T-helper 1 cell treated with Interleukin-12 subunit alpha and Interleukin-12 subunit beta and Interleukin-4 antibody, amounts not matched to agents 30 ng/mL and 1 ng/mL, for 36 hours (primary cell): ENCODE measurements at regions not wholly inside any gene's neighbourhood (a gene's known extent, or its start where the extent isn't known, plus 50 kb on each side); places are given as distances from the start of the nearest gene placed in this dataset.

Experiments used
- intact Hi-C: fragments of 100-400 bp; cut with micrococcal nuclease; formaldehyde crosslinking; loops from one replicate; pipeline ENCODE4 v1.15.1; 2024

DNA sequence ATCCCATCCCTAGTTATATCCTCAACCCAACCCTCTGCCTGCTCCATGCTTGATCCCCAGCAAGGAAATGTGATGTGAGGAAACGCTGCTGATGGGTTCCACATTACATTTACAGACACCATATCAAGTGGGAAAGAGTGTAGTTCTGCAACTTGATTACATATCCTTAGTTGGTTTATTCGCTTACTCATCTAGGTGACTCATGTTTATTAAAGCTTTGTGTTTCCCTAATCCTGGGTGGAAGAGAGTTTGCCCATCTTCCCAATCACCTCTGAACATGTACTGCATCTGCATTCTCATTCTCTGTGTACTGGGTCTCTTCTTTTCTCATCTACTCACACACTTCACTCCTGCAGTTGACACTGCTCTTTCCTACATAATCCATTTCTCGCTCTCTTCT is 91.7 kb upstream of the PDZRN3 start:
- intact Hi-C loops, result no loop called here

GRCh38 chr3:73710340-73710739 is 85.6 kb upstream of the PDZRN3 start:
- intact Hi-C loops, result no loop called here

DNA sequence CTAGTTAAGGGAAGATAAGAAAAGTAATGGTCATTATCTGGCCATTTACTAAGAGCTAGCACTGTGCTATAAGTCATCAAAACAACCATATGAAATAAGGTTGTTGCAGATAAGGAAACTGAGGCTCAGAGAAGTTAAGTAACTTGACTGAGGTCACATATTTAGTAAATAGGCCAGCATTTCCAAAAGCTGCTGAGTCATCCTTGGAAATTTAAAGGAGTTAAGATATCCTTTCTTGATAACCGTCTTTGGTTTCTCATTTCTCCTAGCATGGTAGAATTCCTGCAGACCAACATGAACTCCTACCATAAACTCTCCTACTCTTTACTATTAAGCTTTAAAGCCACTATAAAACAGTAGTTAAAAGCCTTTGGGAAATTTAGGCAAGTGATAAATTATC is 85.0 kb upstream of the PDZRN3 start:
- intact Hi-C loops, result no loop called here

DNA sequence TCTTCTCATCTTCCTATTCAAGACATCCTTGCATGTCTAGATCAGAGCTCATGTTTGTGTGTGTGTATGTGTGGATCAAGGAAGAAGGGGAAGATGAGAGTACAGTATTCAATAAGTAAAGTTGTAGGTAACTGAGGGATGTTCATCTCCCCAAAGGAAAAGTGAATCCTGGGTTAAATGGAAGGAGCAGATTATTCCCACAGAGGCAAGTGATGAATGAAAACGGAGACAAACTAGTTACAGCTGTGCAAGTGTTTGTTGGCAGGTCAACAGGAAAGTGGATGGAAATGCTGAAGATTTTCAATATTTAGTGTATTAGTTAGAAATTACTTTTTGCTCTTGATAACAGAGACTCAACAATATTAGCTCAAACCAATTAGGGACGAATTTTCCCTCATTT is 84.2 kb upstream of the PDZRN3 start:
- intact Hi-C loops, result no loop called here

DNA sequence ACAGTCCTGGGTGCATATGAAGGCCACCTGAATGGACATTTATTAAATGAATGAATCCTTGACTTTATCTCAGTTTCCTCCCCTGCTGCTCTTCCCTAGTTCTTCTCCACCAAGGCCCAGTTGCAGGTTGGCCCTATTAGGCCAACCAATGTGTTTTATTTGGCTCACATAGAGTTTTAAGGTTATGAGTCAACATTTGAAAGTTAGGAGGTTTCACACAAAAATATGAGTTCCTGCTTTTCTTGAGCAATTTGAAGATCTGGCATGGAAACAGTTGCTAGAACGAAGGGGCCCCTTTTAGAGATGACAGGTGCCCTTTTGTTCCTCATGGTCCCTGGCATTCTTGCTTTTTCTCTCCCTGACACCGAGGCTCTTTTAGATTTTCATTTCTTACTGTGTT is 83.0 kb upstream of the PDZRN3 start:
- intact Hi-C loops, result no loop called here

DNA sequence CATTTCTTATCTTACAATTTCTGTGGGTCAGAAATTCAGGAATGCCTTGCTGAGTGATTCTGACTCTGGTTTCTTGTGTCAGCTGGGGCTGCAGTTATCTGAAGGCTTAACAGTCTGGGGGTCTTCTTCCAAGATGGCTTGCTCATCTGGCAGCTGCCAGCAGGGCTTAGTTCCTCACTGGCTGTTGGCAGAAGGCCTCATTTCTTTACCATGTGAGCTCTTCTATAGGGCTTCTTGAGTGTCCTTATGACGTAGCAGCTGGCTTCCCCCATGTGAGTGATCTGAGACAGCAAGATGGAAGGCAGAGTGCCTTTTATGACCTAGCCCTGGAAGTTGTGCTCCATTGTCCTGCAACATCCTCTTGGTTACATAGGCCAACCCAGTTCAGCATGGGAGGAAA is 82.0 kb upstream of the PDZRN3 start:
- intact Hi-C loops, result no loop called here

- intact Hi-C loops, result no loop called here
Observed at GRCh38 chr3:73705792-73706191, 81.1 kb upstream of the PDZRN3 start.

DNA sequence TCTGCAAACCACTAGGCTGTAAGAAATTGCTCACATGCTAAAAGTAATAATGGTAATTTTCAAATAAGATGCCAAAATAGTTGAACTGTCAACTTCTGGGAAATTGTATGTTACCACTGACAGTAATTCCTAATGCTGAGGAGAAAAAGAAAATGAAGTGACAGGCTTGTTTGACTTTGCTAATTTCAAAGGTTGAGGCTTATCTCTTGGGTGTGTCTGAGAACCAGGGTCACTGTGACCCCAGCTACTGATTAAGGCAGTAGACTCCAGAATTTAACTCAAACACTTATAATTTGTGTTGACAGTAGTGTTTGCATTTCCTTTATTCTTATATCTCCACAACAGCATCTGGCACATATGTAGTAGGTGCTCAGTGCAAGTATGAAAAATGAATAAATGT is 74.6 kb upstream of the PDZRN3 start:
- intact Hi-C loops, result no loop called here

DNA sequence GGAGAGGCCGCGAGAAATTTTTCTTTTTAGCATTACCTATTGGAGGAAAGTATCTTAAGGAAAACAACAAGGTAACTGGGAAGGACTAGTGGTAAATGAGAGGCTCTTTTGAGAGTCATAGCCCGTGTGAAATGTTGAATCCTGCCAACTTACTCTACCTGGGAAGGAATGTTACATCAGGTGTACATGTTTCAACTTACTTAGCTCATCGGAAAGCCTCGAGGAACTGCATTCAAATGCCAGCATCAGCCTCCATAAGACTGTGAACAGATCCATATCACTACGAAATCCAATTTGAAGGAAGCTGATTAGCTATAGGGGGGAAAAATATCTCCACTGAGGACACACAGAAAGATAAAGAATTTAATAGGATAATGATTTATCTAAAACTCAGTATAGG is 72.3 kb upstream of the PDZRN3 start:
- intact Hi-C loops, result no loop called here

DNA sequence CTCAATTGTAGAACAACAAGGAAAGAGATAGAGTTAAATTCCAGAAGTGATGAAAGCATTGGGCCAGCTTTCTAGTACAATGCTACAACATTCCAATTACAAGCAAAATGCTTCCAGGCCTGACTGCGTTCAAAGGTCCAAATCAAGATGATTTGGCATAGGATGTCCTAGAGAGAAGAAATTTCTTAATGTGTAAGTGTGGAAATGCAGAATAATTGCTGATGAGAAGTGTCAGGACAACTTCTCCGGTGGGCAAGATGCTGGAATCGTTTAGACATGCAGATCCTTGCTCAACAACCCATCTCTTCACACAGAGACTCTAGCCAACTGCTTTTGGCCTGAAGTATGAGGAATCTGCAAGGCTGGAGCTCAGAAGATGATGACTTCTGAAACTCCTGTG is 71.1 kb upstream of the PDZRN3 start:
- intact Hi-C loops, result no loop called here

DNA sequence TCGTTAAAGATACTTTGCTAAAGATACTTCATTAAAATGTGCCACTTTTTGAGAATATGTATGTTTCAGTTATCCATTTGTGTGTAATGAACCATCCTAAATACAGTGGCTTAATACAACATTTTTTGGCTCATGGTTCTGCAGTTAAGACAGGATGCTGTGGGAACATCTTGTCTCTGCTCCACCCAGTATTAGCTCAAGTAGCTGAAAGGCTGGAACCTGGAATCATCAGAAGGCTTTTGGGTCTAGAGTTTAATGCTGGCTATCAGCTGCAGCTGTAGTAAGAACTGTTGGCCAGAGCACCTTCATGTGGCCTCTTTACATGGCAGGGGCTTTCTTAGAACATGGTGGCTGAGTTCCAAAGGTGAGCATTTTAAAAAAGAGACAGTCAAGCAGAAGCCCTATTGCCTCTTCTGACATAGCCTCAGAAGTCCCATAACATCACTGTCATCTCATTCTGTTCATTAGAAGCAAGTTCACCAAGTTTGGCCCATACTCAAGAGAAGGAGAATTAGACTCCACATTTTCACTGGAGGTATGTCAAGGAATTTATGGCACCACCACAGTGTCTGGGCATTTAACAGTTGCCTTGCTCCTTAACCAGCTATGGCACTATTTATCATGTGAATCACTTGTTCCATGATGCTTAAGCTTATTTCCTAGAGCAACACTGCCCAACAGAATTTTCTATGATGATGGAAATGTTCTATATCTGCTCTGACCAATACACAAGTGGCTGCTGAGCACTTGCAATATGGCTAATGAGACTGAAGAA is 70.4 kb upstream of the PDZRN3 start:
- intact Hi-C loops, result no loop called here

GRCh38 chr3:73687106-73688004 is 62.6 kb upstream of the PDZRN3 start:
- intact Hi-C loops, result no loop called here

DNA sequence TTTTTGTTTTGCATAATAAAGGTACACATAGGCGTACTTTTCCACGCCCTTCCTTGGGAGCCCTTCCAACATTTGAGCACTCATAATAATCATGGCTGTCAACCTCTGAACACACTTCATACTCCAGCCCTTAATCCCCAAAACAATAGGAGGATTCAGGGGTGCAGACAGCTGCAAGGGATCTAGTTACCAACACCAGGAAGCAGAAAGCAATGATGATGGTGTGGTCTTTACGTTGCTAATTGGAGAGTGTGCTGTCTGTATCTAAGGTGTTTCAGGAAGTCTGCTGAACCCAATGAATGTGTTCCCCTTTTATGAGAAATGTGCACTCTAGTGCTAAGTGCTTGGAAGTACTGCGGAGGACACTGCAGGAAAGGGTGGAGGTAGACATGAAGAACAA is 60.3 kb upstream of the PDZRN3 start:
- intact Hi-C loops, result no loop called here

DNA sequence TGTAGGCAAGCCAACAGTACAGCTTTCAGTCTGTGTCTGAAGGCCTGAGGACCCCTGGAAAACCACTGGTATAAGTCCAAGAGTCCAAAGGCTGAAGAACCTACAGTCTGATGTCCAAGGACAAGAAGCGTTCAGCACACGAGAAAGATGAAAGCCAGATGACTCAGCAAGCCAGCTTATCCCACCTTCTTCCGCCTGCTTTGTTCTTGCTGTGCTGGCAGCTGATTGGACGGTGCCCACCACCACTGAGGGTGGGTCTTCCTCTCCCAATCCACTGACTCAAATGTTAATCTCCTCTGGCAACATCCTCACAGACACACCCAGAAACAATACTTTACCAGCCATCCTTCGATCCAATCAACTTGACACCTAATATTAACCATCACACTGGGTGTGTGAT is 59.0 kb upstream of the PDZRN3 start:
- intact Hi-C loops, result no loop called here

GRCh38 chr3:73681610-73682009 is 56.9 kb upstream of the PDZRN3 start:
- intact Hi-C loops, result no loop called here

DNA sequence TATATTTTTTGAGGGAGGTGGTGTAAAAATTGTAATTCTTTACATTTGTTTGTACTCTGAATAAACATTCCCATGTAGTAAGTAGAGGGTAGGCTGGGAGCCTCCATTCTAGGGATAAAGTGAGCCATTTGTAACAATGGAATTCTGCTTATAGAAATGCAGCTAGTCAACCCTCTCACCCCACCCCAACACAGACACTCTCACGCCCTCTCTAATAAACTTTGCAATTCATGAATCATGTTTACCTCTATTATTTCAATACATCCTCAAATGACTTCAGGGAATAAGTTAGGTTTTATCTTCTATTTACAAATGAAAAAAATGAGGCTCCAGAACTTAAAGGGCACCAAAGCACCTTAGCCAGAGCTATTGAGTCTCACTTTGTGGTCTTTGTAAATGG is 56.5 kb upstream of the PDZRN3 start:
- intact Hi-C loops, result no loop called here

DNA sequence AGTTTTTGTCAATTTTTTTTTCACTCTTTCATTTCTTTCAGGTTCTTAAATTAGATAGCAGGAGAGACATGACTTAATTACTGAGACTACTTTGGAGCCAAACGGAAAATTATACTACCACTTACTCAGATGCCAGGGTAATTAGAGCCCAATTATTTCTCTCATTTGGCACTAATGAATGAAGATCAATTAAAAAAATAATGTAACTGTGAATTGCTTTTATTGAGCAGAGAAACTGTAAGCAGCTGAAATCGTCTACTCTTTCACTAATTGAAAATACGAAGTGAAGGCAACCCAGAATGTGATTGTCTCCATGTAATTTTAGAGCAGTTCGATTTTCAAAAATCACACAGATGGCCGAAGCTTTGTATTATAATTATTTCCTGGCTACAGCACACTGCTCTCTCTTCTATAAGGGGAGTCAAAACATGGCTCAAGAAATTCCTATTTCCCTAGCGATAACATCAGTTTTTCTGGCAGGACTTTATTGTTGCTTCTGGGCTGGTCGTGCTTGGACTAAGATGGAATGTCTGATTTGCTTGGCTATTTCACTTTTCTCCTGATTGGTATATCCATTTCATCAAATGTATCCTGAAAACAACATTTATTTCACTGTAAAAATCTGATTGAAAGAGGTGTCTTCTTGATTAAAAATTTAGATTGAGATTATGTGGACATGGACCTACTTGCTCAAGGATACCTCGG is 55.8 kb upstream of the PDZRN3 start:
- intact Hi-C loops, result no loop called here

- intact Hi-C loops, result no loop called here
Observed at GRCh38 chr3:73677336-73678024, 52.7 kb upstream of the PDZRN3 start.
